GM12873 (cell line): ENCODE measurements at regions not wholly inside any gene's neighbourhood (a gene's known extent, or its start where the extent isn't known, plus 50 kb on each side); places are given as distances from the start of the nearest gene placed in this dataset.

Source experiments
- TF ChIP-seq, protein P1 (sequence below): IDR thresholded peaks from 2 replicates; pipeline ENCODE4 v1.5.1; 2012; ENCODE audit warnings: low read depth, mild to moderate bottlenecking, moderate library complexity, low read length, control low read depth; ENCODE audit not compliant: insufficient read depth; ENCODE audit errors: missing control alignments

GRCh38 chr22:47859881-47860525, 1097.6 kb downstream of the TBC1D22A start:
- TF ChIP-seq, protein P1, sequence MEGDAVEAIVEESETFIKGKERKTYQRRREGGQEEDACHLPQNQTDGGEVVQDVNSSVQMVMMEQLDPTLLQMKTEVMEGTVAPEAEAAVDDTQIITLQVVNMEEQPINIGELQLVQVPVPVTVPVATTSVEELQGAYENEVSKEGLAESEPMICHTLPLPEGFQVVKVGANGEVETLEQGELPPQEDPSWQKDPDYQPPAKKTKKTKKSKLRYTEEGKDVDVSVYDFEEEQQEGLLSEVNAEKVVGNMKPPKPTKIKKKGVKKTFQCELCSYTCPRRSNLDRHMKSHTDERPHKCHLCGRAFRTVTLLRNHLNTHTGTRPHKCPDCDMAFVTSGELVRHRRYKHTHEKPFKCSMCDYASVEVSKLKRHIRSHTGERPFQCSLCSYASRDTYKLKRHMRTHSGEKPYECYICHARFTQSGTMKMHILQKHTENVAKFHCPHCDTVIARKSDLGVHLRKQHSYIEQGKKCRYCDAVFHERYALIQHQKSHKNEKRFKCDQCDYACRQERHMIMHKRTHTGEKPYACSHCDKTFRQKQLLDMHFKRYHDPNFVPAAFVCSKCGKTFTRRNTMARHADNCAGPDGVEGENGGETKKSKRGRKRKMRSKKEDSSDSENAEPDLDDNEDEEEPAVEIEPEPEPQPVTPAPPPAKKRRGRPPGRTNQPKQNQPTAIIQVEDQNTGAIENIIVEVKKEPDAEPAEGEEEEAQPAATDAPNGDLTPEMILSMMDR = no peak

DNA sequence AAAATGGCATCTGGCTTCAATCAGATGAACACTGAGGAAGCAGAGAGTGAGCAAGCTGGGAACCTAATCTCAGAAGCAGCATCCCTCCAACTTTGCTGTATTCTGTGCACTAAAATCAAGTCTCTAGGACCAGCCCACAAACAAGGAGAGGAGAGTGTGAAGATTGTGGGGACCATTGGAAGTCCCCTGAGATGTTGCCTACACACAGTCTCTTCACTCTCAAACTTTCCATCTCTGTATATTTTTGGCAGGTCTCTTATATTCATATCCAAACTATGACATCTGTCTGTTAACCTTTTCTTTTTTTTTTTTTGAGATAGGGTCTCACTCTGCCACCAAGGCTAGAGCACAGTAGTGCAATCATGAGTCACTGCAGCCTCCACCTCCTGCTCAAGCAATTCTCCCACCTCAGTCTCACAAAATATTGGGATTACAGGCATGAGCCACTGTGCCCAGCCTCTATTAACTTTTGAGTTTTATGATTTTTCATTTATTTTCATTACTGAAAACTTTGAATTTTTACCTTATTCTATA, 1096.4 kb downstream of the TBC1D22A start:
- TF ChIP-seq, protein P1 = no peak

DNA sequence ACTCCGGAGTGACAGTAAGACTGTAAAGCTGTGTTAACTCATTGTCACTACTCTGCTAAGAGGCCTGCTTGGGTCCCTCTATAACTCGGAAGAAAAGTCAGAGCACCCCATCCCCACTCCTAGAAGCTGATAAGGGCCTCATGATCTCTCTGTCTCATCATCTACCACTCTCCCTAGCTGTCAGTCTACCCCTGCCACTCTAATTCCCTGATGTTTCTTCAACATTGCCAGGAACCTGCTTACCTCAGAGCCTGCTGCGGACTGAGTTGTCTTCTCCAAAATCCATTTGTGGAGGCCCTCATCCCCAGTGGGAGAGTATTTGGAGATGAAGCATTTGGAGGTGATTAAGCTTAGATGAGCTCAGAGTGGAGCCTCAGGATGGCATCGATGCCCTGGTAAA, 1092.2 kb downstream of the TBC1D22A start:
- TF ChIP-seq, protein P1 = no peak

DNA sequence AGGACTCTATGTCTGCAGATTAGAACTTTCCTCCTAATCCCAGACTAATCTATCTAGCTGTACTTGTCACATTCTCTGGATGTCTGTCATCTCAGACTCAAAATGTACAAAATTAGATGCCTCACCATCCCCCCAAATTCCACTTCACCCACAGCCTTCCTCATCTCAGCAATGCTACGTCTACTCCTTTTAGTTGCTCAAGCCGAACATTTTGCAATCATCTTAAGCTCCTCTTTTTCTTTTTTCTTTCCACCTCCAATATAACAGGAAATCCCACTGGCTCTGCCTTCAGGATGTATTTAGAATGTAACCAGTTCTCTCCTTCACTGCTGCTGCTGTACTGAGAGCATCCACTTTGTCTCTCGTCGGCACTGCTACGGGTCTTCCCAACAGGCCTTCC, 1091.8 kb downstream of the TBC1D22A start:
- TF ChIP-seq, protein P1 = no peak

GRCh38 chr22:47853750-47854149, 1091.3 kb downstream of the TBC1D22A start:
- TF ChIP-seq, protein P1 = no peak

- TF ChIP-seq, protein P1 = no peak
These were observed 1089.1 kb downstream of the TBC1D22A start for GRCh38 chr22:47851586-47851985.

- TF ChIP-seq, protein P1 = no peak
These were observed 1088.2 kb downstream of the TBC1D22A start for GRCh38 chr22:47850644-47851151.
